SU-DHL-6 (cell line): ENCODE measurements at regions not wholly inside any gene's neighbourhood (a gene's known extent, or its start where the extent isn't known, plus 50 kb on each side); places are given as distances from the start of the nearest gene placed in this dataset.

Experiments used
- H2AFZ ChIP-seq: fragments of 200-600 bp; sonication (generic); 2 replicates; pipeline ENCODE4 v1.6.1; 2014; ENCODE audit warnings: low read depth, mild to moderate bottlenecking, moderate library complexity, mixed read lengths, antibody characterized with exemption, low read length; ENCODE audit not compliant: severe bottlenecking
- H3F3A ChIP-seq: fragments of 200-600 bp; shearing (Covaris generic); 2 replicates; pipeline ENCODE4 v1.6.0; 2016; ENCODE audit warnings: antibody characterized with exemption, mild to moderate bottlenecking; ENCODE audit not compliant: insufficient read depth
- H3K27ac ChIP-seq: fragments of 200-600 bp; sonication (generic); 2 replicates; pipeline ENCODE4 v1.5.1; 2016; ENCODE audit warnings: low read depth, mild to moderate bottlenecking, low read length, moderate library complexity, mixed read lengths
- H3K27me3 ChIP-seq: fragments of 200-600 bp; sonication (generic), shearing (Covaris generic); 2 replicates; pipeline ENCODE4 v1.6.0; 2014; ENCODE audit warnings: mild to moderate bottlenecking, low read length
- H3K36me3 ChIP-seq: fragments of 200-600 bp; sonication (generic); 2 replicates; pipeline ENCODE4 v1.6.1; 2014; ENCODE audit warnings: mild to moderate bottlenecking, low read length, mixed read lengths
- H3K4me2 ChIP-seq: fragments of 300-600, 200-600 bp; shearing (Covaris generic), sonication (generic); 2 replicates; pipeline ENCODE4 v1.6.0; 2014; ENCODE audit warnings: low read length, low read depth, mild to moderate bottlenecking; ENCODE audit not compliant: poor library complexity, severe bottlenecking
- H3K4me3 ChIP-seq: fragments of 200-600 bp; sonication (generic); 2 replicates; pipeline ENCODE4 v1.5.1; 2014; ENCODE audit warnings: antibody characterized with exemption, low read length, mild to moderate bottlenecking, mixed read lengths; ENCODE audit not compliant: insufficient read depth, poor library complexity, severe bottlenecking
- H3K79me2 ChIP-seq: fragments of 200-600 bp; sonication (generic); 2 replicates; pipeline ENCODE4 v1.6.1; 2014; ENCODE audit warnings: mild to moderate bottlenecking, low read length, moderate library complexity; ENCODE audit not compliant: insufficient read depth
- H3K9ac ChIP-seq: fragments of 200-600 bp; sonication (generic); 2 replicates; pipeline ENCODE4 v1.7.0; 2014; ENCODE audit warnings: mild to moderate bottlenecking, low read length
- H3K9me2 ChIP-seq: fragments of 200-600 bp; sonication (generic); replicated peaks from 2 replicates; pipeline ENCODE4 v1.6.1; 2014; ENCODE audit warnings: low read length; ENCODE audit not compliant: insufficient read depth
- H3K9me3 ChIP-seq: fragments of 200-600 bp; sonication (generic); 2 replicates; pipeline ENCODE4 v1.6.1; 2014; ENCODE audit warnings: low read length, mixed read lengths; ENCODE audit not compliant: insufficient read depth
- H4K20me1 ChIP-seq: fragments of 200-600 bp; sonication (generic); 2 replicates; pipeline ENCODE4 v1.6.1; 2014; ENCODE audit warnings: low read depth, mild to moderate bottlenecking, antibody characterized with exemption, low read length, moderate library complexity, mixed read lengths
- CTCF ChIP-seq: fragments of 200-600 bp; sonication (generic); IDR thresholded peaks from one replicate; pipeline ENCODE4 v1.5.1; 2017; ENCODE audit warnings: antibody characterized with exemption, mild to moderate bottlenecking, low read length, moderate library complexity; ENCODE audit not compliant: insufficient read depth, poor library complexity, severe bottlenecking
- EZH2phosphoT487 ChIP-seq: fragments of 200-600 bp; sonication (generic), shearing (Covaris generic); conservative IDR thresholded peaks from 2 replicates; pipeline ENCODE4 v1.6.1; 2018; ENCODE audit warnings: mild to moderate bottlenecking, antibody characterized with exemption, low read length, moderate library complexity, mixed read lengths

- no peaks in the 10 kb centered on the region for H3K36me3 ChIP-seq
- H2AFZ ChIP-seq: no peak overlapping the region
- H3K79me2 ChIP-seq: no peaks in the 10 kb centered on the region
- H3F3A ChIP-seq: no peaks in the 10 kb centered on the region
- H3K27me3 ChIP-seq: no peaks in the 10 kb centered on the region
- H3K9me3 ChIP-seq: no peaks in the 10 kb centered on the region
- TF ChIP-seq EZH2phosphoT487 (no peak), CTCF (no peak)
- H4K20me1 ChIP-seq: no peaks in the 10 kb centered on the region
- no peak overlapping the region for H3K9ac ChIP-seq
- no peak overlapping the region for H3K27ac ChIP-seq
- H3K4me3 ChIP-seq: no peak overlapping the region
- H3K4me2 ChIP-seq: no peak overlapping the region
- no peaks in the 10 kb centered on the region for H3K9me2 ChIP-seq
Observed at GRCh38 chr13:29934531-29935308, 84.3 kb upstream of the UBL3 start.

GRCh38 chr13:29933401-29933800 is 83.0 kb upstream of the UBL3 start:
- no peak for TF ChIP-seq EZH2phosphoT487
- TF ChIP-seq CTCF: no peak

GRCh38 chr13:29931696-29932095 is 81.3 kb upstream of the UBL3 start:
- Histone ChIP-seq H3K79me2 (no peaks in the 10 kb centered on the region), H3K27ac (no peak overlapping the region), H3K9me3 (no peaks in the 10 kb centered on the region), H2AFZ (no peak overlapping the region), H3K27me3 (no peaks in the 10 kb centered on the region), H3K36me3 (no peaks in the 10 kb centered on the region), H3K4me3 (no peak overlapping the region), H3K9me2 (no peaks in the 10 kb centered on the region), H3K4me2 (no peak overlapping the region), H3F3A (no peaks in the 10 kb centered on the region), H4K20me1 (no peaks in the 10 kb centered on the region), H3K9ac (no peak overlapping the region)
- TF ChIP-seq CTCF: no peak

More at GRCh38 chr13:29933401-29933800, 83.0 kb upstream of the UBL3 start:
- Histone ChIP-seq H3K9me2 (no peaks in the 10 kb centered on the region), H3K36me3 (no peaks in the 10 kb centered on the region), H2AFZ (no peak overlapping the region), H3K4me2 (no peak overlapping the region), H3K4me3 (no peak overlapping the region), H3K27ac (no peak overlapping the region), H3K9ac (no peak overlapping the region), H3F3A (no peaks in the 10 kb centered on the region), H3K27me3 (no peaks in the 10 kb centered on the region), H3K9me3 (no peaks in the 10 kb centered on the region), H3K79me2 (no peaks in the 10 kb centered on the region), H4K20me1 (no peaks in the 10 kb centered on the region)
